ENCODE measurements at regions not wholly inside any gene's neighbourhood (a gene's known extent, or its start where the extent isn't known, plus 50 kb on each side); places are given as distances from the start of the nearest gene placed in this dataset.

GRCh38 chr6:68144667-68145066, 490.4 kb upstream of the ADGRB3 start (continued):
- TF ChIP-seq THRB (CRISPR knock-in tag; conservative IDR thresholded peaks at IDR 0.05) (no peak), CEBPZ (IDR thresholded peaks at IDR 0.05; ENCODE audit: borderline replicate concordance, low read depth, low read length) (no peak), ZNF778 (CRISPR knock-in tag; IDR thresholded peaks at IDR 0.05) (no peak), SPI1 (IDR thresholded peaks at IDR 0.05; ENCODE audit: borderline replicate concordance, low read depth, low read length) (no peak), PML (IDR thresholded peaks at IDR 0.05; ENCODE audit: low read length) (no peak), SRSF9 (IDR thresholded peaks at IDR 0.05; ENCODE audit: borderline replicate concordance, low read depth, low read length) (no peak), SETDB1 (IDR thresholded peaks at IDR 0.05; ENCODE audit: low read length) (no peak), AFF1 (IDR thresholded peaks at IDR 0.05; ENCODE audit: low read depth in 1 of 2, partially characterized antibody in 2 of 2) (no peak), KLF13 (tag; IDR thresholded peaks at IDR 0.05; ENCODE audit: borderline replicate concordance, low read depth) (no peak), ADNP (tag; IDR thresholded peaks at IDR 0.05) (no peak), BMI1 (IDR thresholded peaks at IDR 0.05; ENCODE audit: low read length) (no peak), SMC3 (conservative IDR thresholded peaks at IDR 0.05; ENCODE audit: insufficient read depth, low read depth, low read length) (no peak), KLF10 (CRISPR knock-in tag; IDR thresholded peaks at IDR 0.05) (no peak), ZBTB5 (IDR thresholded peaks at IDR 0.05) (no peak), ETV5 (CRISPR knock-in tag; IDR thresholded peaks at IDR 0.05; ENCODE audit: low read depth) (0 out of 2 replicates have a peak, but pooled peaks have one; percentile 21)
- TF ChIP-seq, protein P1, sequence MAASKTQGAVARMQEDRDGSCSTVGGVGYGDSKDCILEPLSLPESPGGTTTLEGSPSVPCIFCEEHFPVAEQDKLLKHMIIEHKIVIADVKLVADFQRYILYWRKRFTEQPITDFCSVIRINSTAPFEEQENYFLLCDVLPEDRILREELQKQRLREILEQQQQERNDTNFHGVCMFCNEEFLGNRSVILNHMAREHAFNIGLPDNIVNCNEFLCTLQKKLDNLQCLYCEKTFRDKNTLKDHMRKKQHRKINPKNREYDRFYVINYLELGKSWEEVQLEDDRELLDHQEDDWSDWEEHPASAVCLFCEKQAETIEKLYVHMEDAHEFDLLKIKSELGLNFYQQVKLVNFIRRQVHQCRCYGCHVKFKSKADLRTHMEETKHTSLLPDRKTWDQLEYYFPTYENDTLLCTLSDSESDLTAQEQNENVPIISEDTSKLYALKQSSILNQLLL (CRISPR knock-in tag; IDR thresholded peaks at IDR 0.05; ENCODE audit: borderline replicate concordance), result no peak

Data from K562 (cell line).